Loucy (cell line): ENCODE measurements at regions not wholly inside any gene's neighbourhood (a gene's known extent, or its start where the extent isn't known, plus 50 kb on each side); places are given as distances from the start of the nearest gene placed in this dataset.

ENCODE experiments used
- H2AFZ ChIP-seq: fragments of 200-600 bp; sonication (generic); 2 replicates; pipeline ENCODE4 v1.6.0; 2016; ENCODE audit warnings: antibody characterized with exemption, mild to moderate bottlenecking, low read length, moderate library complexity
- H3F3A ChIP-seq: fragments of 200-600 bp; 2 replicates; pipeline ENCODE4 v1.6.0; 2016; ENCODE audit warnings: antibody characterized with exemption, low read depth, mild to moderate bottlenecking
- H3K27me3 ChIP-seq: fragments of 200-600 bp; sonication (generic); 2 replicates; pipeline ENCODE4 v1.6.1; 2014; ENCODE audit warnings: low read length, mild to moderate bottlenecking; ENCODE audit not compliant: insufficient read depth, poor library complexity, severe bottlenecking
- H3K36me3 ChIP-seq: fragments of 200-600 bp; sonication (generic); 2 replicates; pipeline ENCODE4 v1.6.1; 2016; ENCODE audit warnings: low read length; ENCODE audit not compliant: insufficient read depth
- H3K4me1 ChIP-seq: fragments of 200-600 bp; sonication (generic); 2 replicates; pipeline ENCODE4 v1.5.1; 2014; ENCODE audit warnings: low read length, mild to moderate bottlenecking; ENCODE audit not compliant: insufficient read depth, poor library complexity, severe bottlenecking
- H3K4me2 ChIP-seq: fragments of 200-600 bp; sonication (generic); 2 replicates; pipeline ENCODE4 v1.6.0; 2014; ENCODE audit warnings: antibody characterized with exemption, low read length, low read depth, mild to moderate bottlenecking; ENCODE audit not compliant: poor library complexity, severe bottlenecking
- H3K4me3 ChIP-seq: fragments of 200-600 bp; sonication (generic); 2 replicates; pipeline ENCODE4 v1.5.1; 2014; ENCODE audit warnings: low read length, mild to moderate bottlenecking, mixed read lengths; ENCODE audit not compliant: poor library complexity, severe bottlenecking
- H3K79me2 ChIP-seq: fragments of 200-600 bp; sonication (generic); 2 replicates; pipeline ENCODE4 v1.6.1; 2014; ENCODE audit warnings: low read length; ENCODE audit not compliant: insufficient read depth
- H3K9ac ChIP-seq: fragments of 200-600 bp; sonication (generic); 2 replicates; pipeline ENCODE4 v1.6.0; 2014; ENCODE audit warnings: mild to moderate bottlenecking, low read depth, low read length, moderate library complexity; ENCODE audit not compliant: poor library complexity, severe bottlenecking
- H3K9me2 ChIP-seq: fragments of 200-600 bp; sonication (generic); replicated peaks from 2 replicates; pipeline ENCODE4 v1.6.1; 2016; ENCODE audit warnings: low read depth, low read length, mixed read lengths
- H3K9me3 ChIP-seq: fragments of 200-600 bp; sonication (generic); 2 replicates; pipeline ENCODE4 v1.6.1; 2014; ENCODE audit warnings: mild to moderate bottlenecking, antibody characterized with exemption, low read length, low read depth; ENCODE audit not compliant: insufficient read depth
- H4K20me1 ChIP-seq: fragments of 200-600 bp; sonication (generic); 2 replicates; pipeline ENCODE4 v1.6.0; 2014; ENCODE audit warnings: antibody characterized with exemption, low read length, mild to moderate bottlenecking; ENCODE audit not compliant: insufficient read depth, poor library complexity, severe bottlenecking
- CTCF ChIP-seq: fragments of 200-600 bp; sonication (generic); conservative IDR thresholded peaks from 2 replicates; pipeline ENCODE4 v1.5.1; 2014; ENCODE audit warnings: mild to moderate bottlenecking, antibody characterized with exemption, low read length
- EZH2phosphoT487 ChIP-seq: fragments of 200-600 bp; IDR thresholded peaks from 2 replicates; pipeline ENCODE4 v1.6.1; 2018; ENCODE audit warnings: antibody characterized with exemption, mild to moderate bottlenecking, moderate library complexity, borderline replicate concordance

GRCh38 chr6:93746892-93747291 is 327.5 kb upstream of the EPHA7 start:
- Histone ChIP-seq H3K9me2 (no peaks in the 10 kb centered on the region), H4K20me1 (no peaks in the 10 kb centered on the region), H3K4me2 (no peak overlapping the region), H3K79me2 (no peaks in the 10 kb centered on the region), H3K36me3 (no peaks in the 10 kb centered on the region), H2AFZ (no peak overlapping the region), H3K9ac (no peak overlapping the region), H3K4me1 (no peaks in the 10 kb centered on the region), H3K9me3 (no peaks in the 10 kb centered on the region), H3K4me3 (no peak overlapping the region), H3K27me3 (no peaks in the 10 kb centered on the region), H3F3A (no peaks in the 10 kb centered on the region)
- TF ChIP-seq CTCF (no peak), EZH2phosphoT487 (no peak)

GRCh38 chr6:93745306-93745705 is 325.9 kb upstream of the EPHA7 start:
- Histone ChIP-seq H3K4me3 (no peak overlapping the region), H3K27me3 (no peaks in the 10 kb centered on the region), H4K20me1 (no peaks in the 10 kb centered on the region), H3K36me3 (no peaks in the 10 kb centered on the region), H3K4me2 (no peak overlapping the region), H3K4me1 (no peaks in the 10 kb centered on the region), H3K9me3 (no peaks in the 10 kb centered on the region), H3F3A (no peaks in the 10 kb centered on the region), H3K9me2 (no peaks in the 10 kb centered on the region), H3K79me2 (no peaks in the 10 kb centered on the region), H2AFZ (no peak overlapping the region), H3K9ac (no peak overlapping the region)
- TF ChIP-seq CTCF (no peak), EZH2phosphoT487 (no peak)

- Histone ChIP-seq H3K9me3 (no peaks in the 10 kb centered on the region), H3K9ac (no peak overlapping the region), H3F3A (no peaks in the 10 kb centered on the region), H3K36me3 (no peaks in the 10 kb centered on the region), H3K27me3 (no peaks in the 10 kb centered on the region), H3K4me3 (no peak overlapping the region), H3K4me2 (no peak overlapping the region), H3K79me2 (no peaks in the 10 kb centered on the region), H3K9me2 (no peaks in the 10 kb centered on the region), H4K20me1 (no peaks in the 10 kb centered on the region), H2AFZ (no peak overlapping the region), H3K4me1 (no peaks in the 10 kb centered on the region)
- TF ChIP-seq EZH2phosphoT487 (no peak), CTCF (no peak)
Measured at GRCh38 chr6:93735099-93735498, 315.7 kb upstream of the EPHA7 start.
